HG02798 (cell line): ENCODE measurements at regions not wholly inside any gene's neighbourhood (a gene's known extent, or its start where the extent isn't known, plus 50 kb on each side); places are given as distances from the start of the nearest gene placed in this dataset.

Experiments used
- ATAC-seq: cut with Tn5 transposase; IDR thresholded peaks from one replicate; pipeline ENCODE4 v1.9.1; 2021; ENCODE audit warnings: mild to moderate bottlenecking; ENCODE audit not compliant: unreplicated experiment, poor library complexity

GRCh38 chr16:85539629-85540291 lies 73.4 kb upstream of the GSE1 start:
- ATAC-seq = no peak

GRCh38 chr16:85541181-85541580 lies 71.9 kb upstream of the GSE1 start:
- ATAC-seq = no peak

GRCh38 chr16:85541619-85541979 lies 71.5 kb upstream of the GSE1 start:
- ATAC-seq = no peak

GRCh38 chr16:85541980-85542900 lies 70.9 kb upstream of the GSE1 start:
- ATAC-seq = no peak

GRCh38 chr16:85543536-85543935 lies 69.6 kb upstream of the GSE1 start:
- ATAC-seq = no peak

- ATAC-seq = no peak
These were observed 69.1 kb upstream of the GSE1 start for GRCh38 chr16:85544016-85544415.

- ATAC-seq = no peak
These were observed 68.5 kb upstream of the GSE1 start for GRCh38 chr16:85544668-85545067.

- ATAC-seq = no peak
These were observed 67.8 kb upstream of the GSE1 start for GRCh38 chr16:85545227-85545818.

- no peak for ATAC-seq
These were observed 66.3 kb upstream of the GSE1 start for GRCh38 chr16:85546585-85547447.

- ATAC-seq = no peak
These were observed 64.7 kb upstream of the GSE1 start for GRCh38 chr16:85548375-85548774.

GRCh38 chr16:85549766-85550421 lies 63.2 kb upstream of the GSE1 start:
- ATAC-seq = no peak

- no peak for ATAC-seq
These were observed 62.7 kb upstream of the GSE1 start for GRCh38 chr16:85550422-85550864.

- ATAC-seq = no peak
These were observed 61.9 kb upstream of the GSE1 start for GRCh38 chr16:85550953-85551924.

GRCh38 chr16:85552980-85553435 lies 60.1 kb upstream of the GSE1 start:
- no peak for ATAC-seq

GRCh38 chr16:85553436-85554113 lies 59.5 kb upstream of the GSE1 start:
- ATAC-seq = peak; percentile 41

- ATAC-seq = peak; percentile 65
These were observed 58.8 kb upstream of the GSE1 start for GRCh38 chr16:85554114-85554888.
